ENCODE measurements at regions not wholly inside any gene's neighbourhood (a gene's known extent, or its start where the extent isn't known, plus 50 kb on each side); places are given as distances from the start of the nearest gene placed in this dataset.

DNA sequence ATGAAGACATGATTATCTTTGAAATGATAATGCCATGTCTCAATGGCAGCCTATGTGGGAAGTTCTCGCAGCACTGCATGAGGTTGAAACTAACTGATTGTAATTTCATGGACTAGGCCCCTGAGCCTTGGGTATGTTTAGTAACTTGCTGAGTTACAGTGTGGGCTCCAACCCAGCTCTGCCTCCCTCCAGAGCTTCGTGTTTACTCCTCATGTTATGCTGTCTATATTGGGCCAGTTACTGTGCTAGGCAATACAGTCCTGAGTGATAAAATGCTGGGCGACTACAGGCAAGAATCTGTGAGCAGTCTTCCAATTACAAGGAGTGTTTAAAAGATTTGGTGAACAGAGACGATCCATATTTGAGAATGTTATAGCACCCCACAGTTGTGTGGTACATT is 530.1 kb upstream of the CDH2 start:
- H3K4me3 ChIP-seq (ENCODE audit: low read depth, low read length), result no peak overlapping the region
- TF ChIP-seq, protein P1, sequence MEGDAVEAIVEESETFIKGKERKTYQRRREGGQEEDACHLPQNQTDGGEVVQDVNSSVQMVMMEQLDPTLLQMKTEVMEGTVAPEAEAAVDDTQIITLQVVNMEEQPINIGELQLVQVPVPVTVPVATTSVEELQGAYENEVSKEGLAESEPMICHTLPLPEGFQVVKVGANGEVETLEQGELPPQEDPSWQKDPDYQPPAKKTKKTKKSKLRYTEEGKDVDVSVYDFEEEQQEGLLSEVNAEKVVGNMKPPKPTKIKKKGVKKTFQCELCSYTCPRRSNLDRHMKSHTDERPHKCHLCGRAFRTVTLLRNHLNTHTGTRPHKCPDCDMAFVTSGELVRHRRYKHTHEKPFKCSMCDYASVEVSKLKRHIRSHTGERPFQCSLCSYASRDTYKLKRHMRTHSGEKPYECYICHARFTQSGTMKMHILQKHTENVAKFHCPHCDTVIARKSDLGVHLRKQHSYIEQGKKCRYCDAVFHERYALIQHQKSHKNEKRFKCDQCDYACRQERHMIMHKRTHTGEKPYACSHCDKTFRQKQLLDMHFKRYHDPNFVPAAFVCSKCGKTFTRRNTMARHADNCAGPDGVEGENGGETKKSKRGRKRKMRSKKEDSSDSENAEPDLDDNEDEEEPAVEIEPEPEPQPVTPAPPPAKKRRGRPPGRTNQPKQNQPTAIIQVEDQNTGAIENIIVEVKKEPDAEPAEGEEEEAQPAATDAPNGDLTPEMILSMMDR (IDR thresholded peaks at IDR 0.05; ENCODE audit: insufficient read depth, low read length), result no peak
- DNase-seq (ENCODE audit: low read depth), result no peak

DNA sequence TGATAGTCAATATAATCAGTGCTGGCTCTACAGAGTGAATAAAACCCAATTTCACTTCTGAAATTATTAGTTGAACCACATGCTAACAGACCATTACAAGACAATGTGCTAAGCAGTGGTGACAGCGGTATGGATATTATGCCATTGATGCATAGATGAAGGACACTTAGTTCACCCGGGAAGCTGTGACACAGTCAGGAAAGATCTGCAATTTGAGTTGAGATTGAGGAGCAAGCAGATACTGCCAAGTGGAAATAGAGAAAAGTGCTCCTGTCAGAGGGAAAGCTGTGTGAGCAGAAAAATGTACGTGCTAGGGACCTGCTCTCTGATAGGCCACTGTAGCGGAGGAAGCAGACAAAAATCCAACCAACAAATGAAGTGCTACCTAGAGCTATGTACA is 529.5 kb upstream of the CDH2 start:
- no peak overlapping the region for H3K4me3 ChIP-seq (ENCODE audit: low read depth, low read length)
- TF ChIP-seq, protein P1 (IDR thresholded peaks at IDR 0.05; ENCODE audit: insufficient read depth, low read length), result no peak
- DNase-seq (ENCODE audit: low read depth), result no peak

DNA sequence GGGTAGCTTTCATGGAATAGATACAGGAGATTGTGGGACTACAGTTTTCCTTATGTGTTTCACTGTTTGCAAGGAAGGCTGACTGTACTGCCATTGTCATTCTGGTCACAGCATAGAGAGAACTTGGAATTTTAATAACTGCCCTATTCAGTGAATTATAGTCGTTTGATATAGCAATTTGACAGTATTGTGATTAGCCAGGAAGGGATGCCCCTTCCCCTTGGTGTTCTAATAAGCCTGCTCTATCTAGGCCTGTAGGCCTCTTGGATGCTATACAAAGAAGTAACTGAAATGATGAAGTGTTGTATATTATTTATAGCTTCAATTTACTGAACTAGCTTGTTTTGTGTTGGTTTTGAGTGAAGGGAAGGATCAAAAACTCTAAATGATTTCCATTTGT is 528.6 kb upstream of the CDH2 start:
- TF ChIP-seq, protein P1 (IDR thresholded peaks at IDR 0.05; ENCODE audit: insufficient read depth, low read length), result no peak
- no peak overlapping the region for H3K4me3 ChIP-seq (ENCODE audit: low read depth, low read length)
- DNase-seq (ENCODE audit: low read depth), result no peak

- TF ChIP-seq, protein P1 (IDR thresholded peaks at IDR 0.05; ENCODE audit: insufficient read depth, low read length), result no peak
- DNase-seq (ENCODE audit: low read depth), result no peak
- H3K4me3 ChIP-seq (ENCODE audit: low read depth, low read length), result no peak overlapping the region
Observed at GRCh38 chr18:28692337-28692736, 515.4 kb upstream of the CDH2 start.

DNA sequence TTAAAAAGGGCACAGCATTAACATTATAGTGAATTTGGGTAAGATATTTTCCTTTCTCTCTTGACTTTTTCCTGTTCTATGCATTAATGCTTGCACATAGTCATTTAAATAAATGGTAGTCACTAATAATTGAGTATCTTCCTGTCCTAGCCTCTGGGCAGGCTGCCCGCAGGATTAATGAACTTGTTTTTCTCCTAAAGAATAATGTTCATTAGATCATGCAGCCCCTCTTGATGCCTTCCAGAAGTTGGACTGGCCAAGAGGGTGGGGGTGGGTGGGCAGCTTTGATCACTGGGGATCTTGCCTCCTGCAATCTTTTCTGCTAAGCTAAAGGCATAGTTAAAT is 514.5 kb upstream of the CDH2 start:
- TF ChIP-seq, protein P1 (IDR thresholded peaks at IDR 0.05; ENCODE audit: insufficient read depth, low read length), result no peak
- DNase-seq (ENCODE audit: low read depth), result no peak
- H3K4me3 ChIP-seq (ENCODE audit: low read depth, low read length), result no peak overlapping the region

- TF ChIP-seq, protein P1 (IDR thresholded peaks at IDR 0.05; ENCODE audit: insufficient read depth, low read length), result no peak
- no peak for DNase-seq (ENCODE audit: low read depth)
- no peak overlapping the region for H3K4me3 ChIP-seq (ENCODE audit: low read depth, low read length)
Observed at GRCh38 chr18:28690836-28691495, 514.0 kb upstream of the CDH2 start.

GRCh38 chr18:28690100-28690499 is 513.2 kb upstream of the CDH2 start:
- H3K4me3 ChIP-seq (ENCODE audit: low read depth, low read length), result no peak overlapping the region
- TF ChIP-seq, protein P1 (IDR thresholded peaks at IDR 0.05; ENCODE audit: insufficient read depth, low read length), result no peak
- DNase-seq (ENCODE audit: low read depth), result no peak
